A673 (cell line): ENCODE measurements at regions not wholly inside any gene's neighbourhood (a gene's known extent, or its start where the extent isn't known, plus 50 kb on each side); places are given as distances from the start of the nearest gene placed in this dataset.

Experiments
- EZH2 ChIP-seq: fragments of 200-600 bp; sonication (generic); IDR thresholded peaks from 2 replicates; pipeline ENCODE4 v1.6.1; 2017; ENCODE audit warnings: borderline replicate concordance, low read depth, mild to moderate bottlenecking, mixed read lengths, antibody characterized with exemption, low read length; ENCODE audit not compliant: poor library complexity, severe bottlenecking
- TF ChIP-seq, protein P1 (sequence below): fragments of 300-800, 200-600 bp; sonication (generic); conservative IDR thresholded peaks from 2 replicates; pipeline ENCODE4 v1.5.1; 2017; ENCODE audit warnings: low read depth, mild to moderate bottlenecking, antibody characterized with exemption, low read length, moderate library complexity, mixed read lengths

DNA sequence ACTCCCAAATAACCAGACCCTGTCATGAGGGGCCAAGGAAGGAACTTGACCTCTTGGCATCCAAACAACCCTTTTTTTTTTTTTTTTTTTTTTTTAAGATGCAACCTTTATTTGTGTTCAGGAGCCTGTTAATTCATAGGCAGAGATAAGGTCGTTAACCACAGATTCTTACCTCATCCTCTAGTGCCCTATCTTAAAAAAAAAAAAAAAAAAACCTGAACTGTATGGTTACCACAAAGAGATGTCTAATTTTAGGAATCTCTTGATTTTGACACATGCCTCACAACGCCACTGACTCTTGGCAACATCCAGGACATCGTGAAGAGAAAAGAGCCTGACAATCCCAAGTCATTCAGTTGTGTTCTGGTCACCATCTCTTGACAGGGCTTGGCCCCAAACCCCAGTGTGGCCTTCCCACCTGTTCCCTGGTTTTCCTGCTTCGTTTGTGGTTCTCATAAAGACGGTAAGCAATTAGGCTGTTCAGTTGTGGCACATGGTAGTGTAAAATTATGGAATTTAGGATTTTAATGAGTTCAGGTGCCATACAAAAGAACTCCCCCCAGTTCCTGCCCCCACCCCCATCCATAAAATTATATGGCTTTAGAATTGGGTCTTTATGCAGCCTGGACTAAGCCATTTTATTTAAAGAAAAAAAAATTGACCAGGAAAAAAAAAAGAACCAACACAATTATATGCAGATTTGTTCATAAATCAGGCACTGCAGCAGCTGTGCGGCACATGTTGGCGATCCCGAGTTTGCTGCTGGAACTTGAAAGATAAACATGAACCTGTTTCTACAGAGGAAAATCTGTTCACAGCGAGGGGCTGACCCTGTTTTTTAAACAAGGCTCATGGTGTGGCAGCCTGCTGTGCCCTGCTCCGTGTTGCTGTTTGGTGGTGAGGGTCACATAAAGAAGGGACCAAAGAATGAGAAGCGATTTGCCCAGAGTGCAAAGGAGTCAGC lies 267.8 kb upstream of the CLINT1 start:
- TF ChIP-seq, protein P1, sequence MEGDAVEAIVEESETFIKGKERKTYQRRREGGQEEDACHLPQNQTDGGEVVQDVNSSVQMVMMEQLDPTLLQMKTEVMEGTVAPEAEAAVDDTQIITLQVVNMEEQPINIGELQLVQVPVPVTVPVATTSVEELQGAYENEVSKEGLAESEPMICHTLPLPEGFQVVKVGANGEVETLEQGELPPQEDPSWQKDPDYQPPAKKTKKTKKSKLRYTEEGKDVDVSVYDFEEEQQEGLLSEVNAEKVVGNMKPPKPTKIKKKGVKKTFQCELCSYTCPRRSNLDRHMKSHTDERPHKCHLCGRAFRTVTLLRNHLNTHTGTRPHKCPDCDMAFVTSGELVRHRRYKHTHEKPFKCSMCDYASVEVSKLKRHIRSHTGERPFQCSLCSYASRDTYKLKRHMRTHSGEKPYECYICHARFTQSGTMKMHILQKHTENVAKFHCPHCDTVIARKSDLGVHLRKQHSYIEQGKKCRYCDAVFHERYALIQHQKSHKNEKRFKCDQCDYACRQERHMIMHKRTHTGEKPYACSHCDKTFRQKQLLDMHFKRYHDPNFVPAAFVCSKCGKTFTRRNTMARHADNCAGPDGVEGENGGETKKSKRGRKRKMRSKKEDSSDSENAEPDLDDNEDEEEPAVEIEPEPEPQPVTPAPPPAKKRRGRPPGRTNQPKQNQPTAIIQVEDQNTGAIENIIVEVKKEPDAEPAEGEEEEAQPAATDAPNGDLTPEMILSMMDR = no peak
- TF ChIP-seq EZH2 = no peak
